ENCODE measurements at regions not wholly inside any gene's neighbourhood (a gene's known extent, or its start where the extent isn't known, plus 50 kb on each side); places are given as distances from the start of the nearest gene placed in this dataset.
A peak's percentile ranks its signal among the peaks of the same experiment; 100 is the strongest.
"Not testable (repeated sequence)": the region's sequence is repeated elsewhere in the genome, so short reads cannot be mapped to it uniquely, and the experiment has no call there.

DNA sequence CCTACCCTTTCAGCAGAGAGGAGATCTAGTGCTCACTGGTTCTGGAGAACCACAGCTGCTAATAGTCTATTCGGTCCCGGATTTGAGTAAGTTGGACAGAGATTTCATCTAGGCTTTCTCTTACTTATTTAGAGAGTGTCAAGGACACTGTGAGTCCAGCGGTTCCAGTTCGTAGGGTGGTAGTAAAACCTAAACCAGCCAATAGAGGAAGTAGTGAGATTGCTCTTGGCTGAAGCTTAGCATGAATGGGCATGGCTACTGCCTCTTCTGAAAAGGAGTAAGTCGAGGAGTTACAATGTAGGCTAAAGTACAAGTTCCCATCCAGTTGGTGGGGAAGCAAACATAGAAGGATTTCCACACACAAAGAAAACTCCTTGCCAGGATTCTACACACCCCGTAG, 109.6 kb upstream of the MOCS2 start:
- DNase-seq (ENCODE audit: low spot score) = no peak

DNA sequence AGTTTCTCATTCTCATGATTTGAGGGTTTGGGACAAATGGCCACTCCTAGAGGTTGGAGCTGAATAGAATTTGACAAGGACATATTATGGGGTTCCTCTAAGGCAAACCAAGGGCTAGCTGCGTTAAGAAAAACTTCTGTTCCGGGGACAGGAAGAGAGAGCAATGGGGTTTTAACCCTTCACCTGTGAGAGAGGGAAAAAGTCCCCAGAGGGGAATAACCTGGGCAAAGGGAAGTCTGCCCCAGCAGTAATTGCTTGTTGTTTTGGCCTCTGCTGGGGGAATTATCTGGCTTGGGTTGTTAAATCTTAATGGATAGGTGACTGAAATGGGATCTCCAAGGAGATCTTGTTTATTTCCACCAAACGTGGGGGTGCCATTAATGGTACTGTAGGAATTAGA, 110.1 kb upstream of the MOCS2 start:
- DNase-seq (ENCODE audit: low spot score) = no peak

- DNase-seq (ENCODE audit: low spot score) = no peak
These were observed 124.3 kb upstream of the MOCS2 start for GRCh38 chr5:53233645-53234405.

DNA sequence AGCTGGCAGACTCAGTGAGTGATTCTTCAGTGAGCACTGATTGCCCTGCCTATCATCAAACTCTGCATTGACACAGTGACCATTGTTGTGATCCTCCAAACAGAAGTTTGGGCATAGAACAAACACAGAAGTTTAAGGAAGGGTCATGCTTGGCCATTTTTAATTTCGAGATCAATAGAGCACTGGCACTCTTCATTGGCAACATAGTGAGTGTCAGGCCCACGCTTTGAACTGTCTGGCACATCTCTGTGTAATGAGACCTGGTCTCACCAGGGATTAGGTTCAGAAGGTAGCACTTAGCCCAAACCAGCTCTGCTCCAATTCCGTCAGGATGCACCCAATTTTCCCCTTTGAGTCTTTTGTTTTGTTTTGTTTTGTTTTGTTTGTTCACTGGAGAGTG, 127.1 kb upstream of the MOCS2 start:
- DNase-seq (ENCODE audit: low spot score) = no peak

DNA sequence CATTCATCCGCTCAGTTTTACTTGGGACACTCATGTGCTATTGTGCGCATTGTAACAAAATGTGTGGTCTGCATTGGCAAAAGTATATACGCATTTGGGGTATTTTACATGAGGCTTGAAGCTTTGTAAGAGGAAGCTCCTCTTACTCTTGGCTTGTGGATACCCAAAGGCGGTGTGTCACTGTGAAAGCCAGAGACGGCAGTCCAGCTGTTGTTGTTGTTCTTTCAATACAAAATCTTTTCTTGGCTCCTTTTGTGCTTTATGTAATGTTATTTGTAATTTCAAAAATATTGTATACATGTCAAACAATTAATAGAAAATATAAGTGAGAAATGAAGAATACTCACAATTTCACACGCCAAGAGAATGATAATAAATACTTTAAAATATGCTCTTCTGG, 128.3 kb upstream of the MOCS2 start:
- no peak for DNase-seq (ENCODE audit: low spot score)

DNA sequence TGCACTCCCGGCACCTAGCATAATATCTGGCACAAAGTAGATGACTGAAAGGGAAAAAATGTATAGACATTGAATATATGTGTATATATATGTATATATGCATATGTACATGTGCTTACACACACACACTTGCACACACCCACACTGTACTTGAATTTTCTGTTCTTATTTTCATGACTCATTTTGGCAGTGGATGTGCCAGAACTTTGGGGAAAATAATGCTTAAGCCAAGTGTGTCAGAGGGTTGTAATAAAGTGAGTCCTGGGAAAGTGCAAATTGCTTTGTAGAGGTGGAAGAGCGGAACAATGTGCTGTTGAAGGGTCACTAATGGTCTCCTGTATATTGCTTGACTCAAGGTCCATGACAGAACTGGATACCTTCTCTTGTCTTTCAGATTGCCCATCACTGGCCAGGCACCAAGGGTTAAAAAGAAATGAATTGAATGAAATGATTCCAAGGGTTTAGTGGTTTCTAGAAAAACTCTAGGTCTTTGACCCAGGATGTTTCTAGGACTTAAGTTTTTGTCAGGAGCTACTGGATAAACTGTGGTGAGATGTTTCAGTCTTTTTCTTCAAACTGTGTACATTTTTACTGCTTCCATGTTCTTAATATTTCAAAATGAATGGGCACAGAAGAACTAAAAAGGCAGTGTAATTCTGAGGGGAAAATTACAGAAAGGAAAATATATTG, 129.9 kb upstream of the MOCS2 start:
- no peak for DNase-seq (ENCODE audit: low spot score)

GRCh38 chr5:53240661-53241060, 131.1 kb upstream of the MOCS2 start:
- no peak for DNase-seq (ENCODE audit: low spot score)

GRCh38 chr5:53241572-53241971, 132.0 kb upstream of the MOCS2 start:
- DNase-seq (ENCODE audit: low spot score) = no peak

GRCh38 chr5:53243403-53243802, 133.8 kb upstream of the MOCS2 start:
- no peak for DNase-seq (ENCODE audit: low spot score)

DNA sequence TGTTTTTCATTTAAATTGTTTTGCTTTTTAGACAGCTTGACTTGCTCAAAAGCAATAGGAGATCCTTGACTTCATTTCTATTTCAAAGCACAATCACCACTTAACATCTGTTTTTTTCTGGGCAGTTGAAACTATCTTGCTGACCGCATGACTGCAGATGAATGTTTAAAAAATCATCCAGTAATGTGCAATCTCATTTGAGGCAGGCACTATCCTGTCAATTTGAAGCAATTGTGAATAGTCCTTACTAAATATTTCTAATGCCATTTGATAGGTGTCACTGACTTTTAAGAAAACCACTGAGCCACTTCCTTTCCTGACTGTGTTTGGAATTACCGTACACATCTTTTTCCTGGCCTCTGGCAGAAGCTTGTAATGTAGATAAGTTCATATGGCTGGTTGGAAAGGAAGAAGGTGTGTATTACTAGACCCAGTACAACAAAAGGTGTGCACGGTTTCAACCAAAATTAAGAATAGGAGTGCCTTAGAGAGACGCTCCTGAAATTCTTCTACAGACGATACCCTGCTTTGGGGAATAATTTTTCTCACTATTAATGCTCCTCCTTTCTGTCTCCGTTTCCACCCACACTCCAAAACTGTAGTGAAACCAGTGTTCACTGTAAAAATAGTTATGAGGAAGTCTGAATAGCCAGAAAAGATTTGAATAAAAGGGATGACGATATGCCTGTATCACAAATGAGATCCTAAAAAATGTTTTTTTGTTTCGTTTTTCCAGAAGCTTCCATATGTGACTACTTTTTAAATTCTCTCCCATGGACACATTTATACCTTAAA, 136.7 kb upstream of the MOCS2 start:
- DNase-seq (ENCODE audit: low spot score) = peak; percentile 84

GRCh38 chr5:53249529-53250200, 140.1 kb upstream of the MOCS2 start:
- DNase-seq (ENCODE audit: low spot score) = peak; percentile 82

- no peak for DNase-seq (ENCODE audit: low spot score)
These were observed 140.6 kb upstream of the MOCS2 start for GRCh38 chr5:53250201-53250550.

DNA sequence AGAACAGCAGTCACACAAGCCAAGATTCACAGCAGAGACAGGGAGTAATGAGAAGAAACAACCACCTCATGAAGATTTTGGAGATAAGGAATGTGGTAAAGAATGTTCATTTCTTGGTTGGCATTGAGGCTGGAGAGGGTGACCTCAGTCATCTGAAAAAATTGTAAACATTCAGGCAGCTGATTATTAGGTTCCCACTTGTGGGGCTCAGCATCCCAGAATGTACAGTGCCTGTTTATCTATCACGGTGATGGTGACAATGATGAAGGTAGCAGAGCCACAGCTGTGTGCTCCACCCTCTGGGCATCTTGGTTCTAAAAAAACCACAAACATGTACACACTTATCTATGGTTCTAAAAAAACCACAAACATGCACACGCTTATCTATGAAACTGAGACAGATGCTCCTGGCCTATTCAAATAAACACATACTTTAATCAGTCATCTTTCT, 143.9 kb upstream of the MOCS2 start:
- no peak for DNase-seq (ENCODE audit: low spot score)

- DNase-seq (ENCODE audit: low spot score) = no peak
These were observed 147.2 kb upstream of the MOCS2 start for GRCh38 chr5:53256746-53257145.

- DNase-seq (ENCODE audit: low spot score) = peak; percentile 14
These were observed 148.3 kb upstream of the MOCS2 start for GRCh38 chr5:53257806-53258373.

- DNase-seq (ENCODE audit: low spot score) = no peak
These were observed 149.6 kb upstream of the MOCS2 start for GRCh38 chr5:53259176-53259575.

GRCh38 chr5:53260446-53260845, 150.9 kb upstream of the MOCS2 start:
- no peak for DNase-seq (ENCODE audit: low spot score)

GRCh38 chr5:53261245-53261644, 151.7 kb upstream of the MOCS2 start:
- peak; percentile 26 for DNase-seq (ENCODE audit: low spot score)

DNA sequence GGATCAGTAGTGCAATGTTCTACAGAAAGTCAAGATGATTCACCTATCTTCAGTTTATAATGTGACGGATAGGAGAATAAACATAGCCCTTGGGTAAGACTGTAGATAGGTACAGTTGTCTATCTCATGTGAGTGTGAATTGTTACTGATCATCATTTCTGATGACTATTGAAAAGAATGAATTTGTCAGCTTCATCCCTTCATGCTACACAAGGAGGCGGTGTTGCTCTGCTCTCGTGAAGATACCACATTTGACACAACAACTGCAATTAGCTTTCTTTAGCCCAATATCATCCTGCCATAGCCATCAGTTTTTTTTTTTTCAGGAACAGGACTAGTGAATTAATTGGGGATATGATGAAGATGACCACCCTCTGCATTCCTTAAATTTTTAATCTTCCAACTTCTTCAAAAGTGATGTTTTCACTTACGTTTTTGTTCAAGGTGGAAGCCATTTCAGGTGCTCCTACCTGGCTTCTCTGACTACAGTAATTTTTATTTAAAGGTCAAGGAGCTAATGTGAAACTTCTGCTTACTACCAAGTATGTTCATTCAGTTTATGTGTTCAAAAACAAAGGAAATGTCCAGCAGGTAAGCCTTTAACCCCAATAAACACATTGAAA, 152.9 kb upstream of the MOCS2 start:
- DNase-seq (ENCODE audit: low spot score) = no peak

DNA sequence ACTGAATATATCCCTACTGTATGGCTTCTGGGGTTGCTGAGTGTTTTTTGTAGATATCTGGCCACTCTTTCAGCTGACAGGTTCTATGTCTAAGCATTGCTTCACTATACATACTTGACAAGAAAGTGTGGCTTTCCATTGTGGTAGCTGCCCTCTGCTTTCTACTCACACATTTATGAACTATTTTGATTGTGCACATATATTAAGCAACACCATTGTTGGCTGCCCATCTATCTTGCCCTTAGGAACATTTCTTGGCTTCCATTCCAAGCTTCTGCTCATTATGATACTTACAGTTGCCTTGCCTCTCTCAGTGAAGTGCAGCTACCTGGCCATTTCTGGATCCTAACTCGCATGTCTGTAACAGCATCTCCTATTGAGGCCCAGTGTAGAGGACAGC, 153.6 kb upstream of the MOCS2 start:
- no peak for DNase-seq (ENCODE audit: low spot score)

- DNase-seq (ENCODE audit: low spot score) = no peak
These were observed 155.5 kb upstream of the MOCS2 start for GRCh38 chr5:53265043-53265442.

DNA sequence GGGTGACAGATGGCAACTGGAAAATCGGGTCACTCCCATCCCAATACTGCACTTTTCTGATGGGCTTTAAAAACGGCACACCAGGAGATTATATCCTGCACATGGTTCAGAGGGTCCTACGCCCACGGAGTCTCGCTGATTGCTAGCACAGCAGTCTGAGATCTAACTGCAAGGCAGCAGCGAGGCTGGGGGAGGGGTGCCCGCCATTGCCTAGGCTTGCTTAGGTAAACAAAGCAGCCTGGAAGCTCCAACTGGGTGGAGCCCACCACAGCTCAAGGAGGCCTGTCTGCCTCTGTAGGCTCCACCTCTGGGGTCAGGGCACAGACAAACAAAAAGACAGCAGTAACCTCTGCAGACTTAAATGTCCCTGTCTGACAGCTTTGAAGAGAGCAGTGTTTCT, 158.7 kb upstream of the MOCS2 start:
- DNase-seq (ENCODE audit: low spot score) = not testable (repeated sequence)

All from kidney tubule cell (primary cell).